GM23248 (cell line): ENCODE measurements at regions not wholly inside any gene's neighbourhood (a gene's known extent, or its start where the extent isn't known, plus 50 kb on each side); places are given as distances from the start of the nearest gene placed in this dataset.

Experiments used
- DNase-seq: peaks from one replicate; pipeline ENCODE4 v3.0.0-alpha.2; 2015
- H2AFZ ChIP-seq: fragments of 200-600 bp; sonication (generic); 2 replicates; pipeline ENCODE4 v1.6.1; 2016; ENCODE audit warnings: antibody characterized with exemption
- H3F3A ChIP-seq: fragments of 200-600 bp; sonication (generic); 2 replicates; pipeline ENCODE4 v1.6.1; 2016; ENCODE audit warnings: mild to moderate bottlenecking, antibody characterized with exemption, mixed run types; ENCODE audit not compliant: insufficient read depth
- H3K27ac ChIP-seq: fragments of 200-600 bp; sonication (generic); 2 replicates; pipeline ENCODE4 v1.5.1; 2016; ENCODE audit warnings: mild to moderate bottlenecking
- H3K27me3 ChIP-seq: fragments of 200-600 bp; sonication (generic); replicated peaks from 2 replicates; pipeline ENCODE4 v1.6.1; 2016; ENCODE audit warnings: mild to moderate bottlenecking; ENCODE audit not compliant: insufficient read depth
- H3K36me3 ChIP-seq: fragments of 200-600 bp; sonication (generic); 2 replicates; pipeline ENCODE4 v1.6.1; 2016; ENCODE audit warnings: low read depth, mild to moderate bottlenecking
- H3K4me1 ChIP-seq: fragments of 200-600 bp; sonication (generic); 2 replicates; pipeline ENCODE4 v1.6.1; 2016; ENCODE audit warnings: mild to moderate bottlenecking; ENCODE audit not compliant: insufficient read depth
- H3K4me2 ChIP-seq: fragments of 200-600 bp; sonication (generic); one replicate; pipeline ENCODE4 v1.6.1; 2016; ENCODE audit warnings: mild to moderate bottlenecking; ENCODE audit not compliant: unreplicated experiment
- H3K4me3 ChIP-seq: fragments of 200-600 bp; sonication (generic); 2 replicates; pipeline ENCODE4 v1.5.1; 2016; ENCODE audit warnings: mild to moderate bottlenecking
- H3K79me2 ChIP-seq: fragments of 200-600 bp; sonication (generic); 2 replicates; pipeline ENCODE4 v1.6.1; 2016; ENCODE audit warnings: mild to moderate bottlenecking; ENCODE audit not compliant: insufficient read depth
- H3K9ac ChIP-seq: fragments of 200-600 bp; sonication (generic); 2 replicates; pipeline ENCODE4 v1.6.1; 2016; ENCODE audit warnings: mild to moderate bottlenecking
- H3K9me2 ChIP-seq: fragments of 200-600 bp; sonication (generic); 2 replicates; pipeline ENCODE4 v1.6.1; 2016; ENCODE audit warnings: mixed run types, mild to moderate bottlenecking, moderate library complexity; ENCODE audit not compliant: insufficient read depth
- H3K9me3 ChIP-seq: fragments of 200-600 bp; sonication (generic); one replicate; pipeline ENCODE4 v1.6.1; 2017; ENCODE audit warnings: low read depth
- H4K20me1 ChIP-seq: fragments of 200-600 bp; sonication (generic); 2 replicates; pipeline ENCODE4 v1.6.0; 2016; ENCODE audit not compliant: insufficient read depth
- EZH2 ChIP-seq: fragments of 200-600 bp; sonication (generic); IDR thresholded peaks from 2 replicates; pipeline ENCODE4 v1.6.1; 2018; ENCODE audit warnings: antibody characterized with exemption, mild to moderate bottlenecking; ENCODE audit not compliant: insufficient read depth, poor library complexity, severe bottlenecking
- EZH2phosphoT487 ChIP-seq: fragments of 200-600 bp; sonication (generic); IDR thresholded peaks from 2 replicates; pipeline ENCODE4 v1.6.1; 2018; ENCODE audit warnings: antibody characterized with exemption, moderate library complexity, mild to moderate bottlenecking, low read depth; ENCODE audit not compliant: insufficient read depth
- WGBS, 2 experiments: methylation state at CpG; one replicate each; pipeline ENCODE4 v1.1.6; 2015 to 2017; ENCODE audit warnings: low lambda C conversion rate in 2 of 2, low coverage in 1 of 2; ENCODE audit errors: missing lambda C conversion rate in 2 of 2; 5-methylcytosine and 5-hydroxymethylcytosine counted together
- in situ Hi-C: fragments of 300-500 bp; cut with MboI; formaldehyde crosslinking; loops from 2 replicates; pipeline ENCODE4 v1.15.0; 2020

GRCh38 chr11:134622458-134622857, 210.4 kb upstream of the B3GAT1 start:
- Histone ChIP-seq H4K20me1 (no peaks in the 10 kb centered on the region), H3K4me1 (no peaks in the 10 kb centered on the region), H3F3A (no peaks in the 10 kb centered on the region), H3K9ac (no peak overlapping the region), H3K27ac (no peak overlapping the region), H3K79me2 (no peaks in the 10 kb centered on the region), H3K4me2 (no peak overlapping the region), H2AFZ (no peak overlapping the region), H3K9me2 (no peaks in the 10 kb centered on the region), H3K9me3 (no peaks in the 10 kb centered on the region), H3K4me3 (no peak overlapping the region), H3K36me3 (no peaks in the 10 kb centered on the region), H3K27me3 (no peaks in the 10 kb centered on the region)
- DNase-seq = no peak
- TF ChIP-seq EZH2phosphoT487 (no peak), EZH2 (no peak)
- WGBS, 2 experiments = 26 to 27% methylated on average over 6 of the region's 6 CpGs
- in situ Hi-C loops = no loop called here

DNA sequence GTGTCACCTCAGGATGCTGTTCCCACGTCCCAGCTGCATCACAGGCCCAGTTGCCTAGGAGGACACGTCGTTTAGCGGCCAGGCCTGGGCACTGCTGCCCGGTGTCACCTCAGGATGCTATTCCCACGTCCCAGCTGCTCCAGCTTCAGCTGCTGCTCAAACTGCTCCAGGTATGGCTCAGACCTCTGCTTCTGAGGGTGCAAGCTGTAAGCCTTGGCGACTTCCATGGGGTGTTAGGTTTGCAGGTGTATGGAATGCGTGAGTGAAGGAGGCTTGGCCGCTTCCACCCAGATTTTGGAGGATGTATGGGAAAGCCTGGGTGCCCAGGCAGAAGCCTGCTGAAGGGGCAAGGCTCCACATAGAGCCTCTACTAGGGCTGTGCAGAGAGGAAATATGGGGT, 205.3 kb upstream of the B3GAT1 start:
- Histone ChIP-seq H3K79me2 (no peaks in the 10 kb centered on the region), H3K9ac (no peak overlapping the region), H3K36me3 (no peaks in the 10 kb centered on the region), H3K4me1 (no peaks in the 10 kb centered on the region), H3K27me3 (no peaks in the 10 kb centered on the region), H3K9me2 (no peaks in the 10 kb centered on the region), H3K4me2 (no peak overlapping the region), H4K20me1 (no peaks in the 10 kb centered on the region), H3K9me3 (no peaks in the 10 kb centered on the region), H3K4me3 (no peak overlapping the region), H3K27ac (no peak overlapping the region), H3F3A (no peaks in the 10 kb centered on the region), H2AFZ (no peak overlapping the region)
- TF ChIP-seq EZH2 (no peak), EZH2phosphoT487 (no peak)
- 32 to 51% methylated on average over 9 of the region's 9 CpGs for WGBS, 2 experiments
- in situ Hi-C loops = no loop called here
- no peak for DNase-seq

GRCh38 chr11:134616038-134616437, 204.0 kb upstream of the B3GAT1 start:
- Histone ChIP-seq H3K9me2 (no peaks in the 10 kb centered on the region), H4K20me1 (no peaks in the 10 kb centered on the region), H3K79me2 (no peaks in the 10 kb centered on the region), H3F3A (no peaks in the 10 kb centered on the region), H3K4me3 (no peak overlapping the region), H3K4me2 (no peak overlapping the region), H3K4me1 (no peaks in the 10 kb centered on the region), H3K9me3 (no peaks in the 10 kb centered on the region), H3K9ac (no peak overlapping the region), H3K27me3 (no peaks in the 10 kb centered on the region), H3K36me3 (no peaks in the 10 kb centered on the region), H2AFZ (no peak overlapping the region), H3K27ac (no peak overlapping the region)
- DNase-seq = no peak
- 25 to 27% methylated on average over 8 of the region's 8 CpGs for WGBS, 2 experiments
- no peak for TF ChIP-seq EZH2phosphoT487
- no peak for TF ChIP-seq EZH2
- in situ Hi-C loops = no loop called here

DNA sequence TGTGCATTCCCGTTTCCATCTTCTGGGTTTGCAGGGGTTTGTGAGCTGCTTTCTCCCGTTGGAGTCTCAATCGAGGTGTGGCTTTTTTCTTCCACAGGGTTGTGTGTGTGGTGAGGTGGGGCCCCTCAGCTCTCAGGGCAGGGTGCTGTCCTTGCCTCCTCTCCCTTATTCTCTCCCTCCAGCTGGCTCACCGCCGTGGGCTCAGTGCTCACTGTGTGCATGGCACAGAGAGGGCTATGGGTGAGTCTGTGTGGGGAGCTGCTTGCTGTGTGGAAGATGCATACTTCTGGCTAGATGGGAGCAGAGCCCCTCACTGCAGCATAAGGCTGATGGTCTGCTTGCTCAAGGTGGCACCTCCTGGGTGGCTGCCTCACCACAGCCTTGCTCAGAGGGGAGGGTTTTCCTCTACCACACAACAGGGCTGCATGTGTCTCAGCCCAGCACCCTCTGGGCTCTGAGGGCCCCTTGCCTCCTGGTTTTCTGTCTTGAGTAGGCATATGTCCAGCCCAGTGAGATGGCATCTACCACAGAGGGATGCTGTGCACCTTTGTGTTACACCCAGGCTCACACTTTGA, 203.1 kb upstream of the B3GAT1 start:
- no peak for TF ChIP-seq EZH2
- TF ChIP-seq EZH2phosphoT487 = no peak
- no peaks in the 10 kb centered on the region for H3K9me3 ChIP-seq
- no peaks in the 10 kb centered on the region for H3K27me3 ChIP-seq
- H3K4me1 ChIP-seq = no peaks in the 10 kb centered on the region
- H3K36me3 ChIP-seq = no peaks in the 10 kb centered on the region
- no peak overlapping the region for H3K9ac ChIP-seq
- H4K20me1 ChIP-seq = no peaks in the 10 kb centered on the region
- H3F3A ChIP-seq = no peaks in the 10 kb centered on the region
- no peak overlapping the region for H2AFZ ChIP-seq
- WGBS, 2 experiments = 24 to 25% methylated on average over 5 of the region's 5 CpGs
- no peak overlapping the region for H3K4me3 ChIP-seq
- no peaks in the 10 kb centered on the region for H3K9me2 ChIP-seq
- DNase-seq = no peak
- no peaks in the 10 kb centered on the region for H3K79me2 ChIP-seq
- in situ Hi-C loops = no loop called here
- no peak overlapping the region for H3K4me2 ChIP-seq
- H3K27ac ChIP-seq = no peak overlapping the region

GRCh38 chr11:134614141-134614540, 202.1 kb upstream of the B3GAT1 start:
- Histone ChIP-seq H3F3A (no peaks in the 10 kb centered on the region), H3K9me2 (no peaks in the 10 kb centered on the region), H3K36me3 (no peaks in the 10 kb centered on the region), H3K9ac (no peak overlapping the region), H3K79me2 (no peaks in the 10 kb centered on the region), H3K4me3 (no peak overlapping the region), H3K4me2 (no peak overlapping the region), H2AFZ (no peak overlapping the region), H3K9me3 (no peaks in the 10 kb centered on the region), H3K4me1 (no peaks in the 10 kb centered on the region), H3K27ac (no peak overlapping the region), H3K27me3 (no peaks in the 10 kb centered on the region), H4K20me1 (no peaks in the 10 kb centered on the region)
- no peak for DNase-seq
- TF ChIP-seq EZH2phosphoT487 (no peak), EZH2 (no peak)
- in situ Hi-C loops = no loop called here
- 5 to 18% methylated on average over 4 of the region's 4 CpGs for WGBS, 2 experiments
